ENCODE measurements at regions not wholly inside any gene's neighbourhood (a gene's known extent, or its start where the extent isn't known, plus 50 kb on each side); places are given as distances from the start of the nearest gene placed in this dataset.

DNA sequence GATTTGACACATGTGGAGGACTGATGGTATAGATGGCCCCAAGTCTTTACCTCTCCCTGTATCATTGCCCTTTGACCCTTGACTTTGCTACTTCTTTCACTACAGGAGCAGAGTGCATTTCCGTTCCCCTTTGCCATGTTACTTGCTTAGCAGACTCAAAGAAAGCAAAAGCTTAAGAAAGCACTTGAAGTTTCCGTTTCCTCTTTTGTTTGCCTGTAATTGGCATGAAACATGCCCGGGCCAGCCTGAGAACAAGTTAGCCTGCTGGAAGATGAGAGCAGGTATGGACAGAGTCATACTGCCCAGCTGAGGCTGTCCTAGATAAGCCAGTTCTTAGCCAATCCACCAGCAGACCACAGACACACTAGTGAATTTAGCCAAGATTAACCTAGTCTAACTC is 206.0 kb downstream of the BCOR start:
- in situ Hi-C loops (cut with MboI; ENCODE audit: low sequenced_read_pairs): no loop called here

DNA sequence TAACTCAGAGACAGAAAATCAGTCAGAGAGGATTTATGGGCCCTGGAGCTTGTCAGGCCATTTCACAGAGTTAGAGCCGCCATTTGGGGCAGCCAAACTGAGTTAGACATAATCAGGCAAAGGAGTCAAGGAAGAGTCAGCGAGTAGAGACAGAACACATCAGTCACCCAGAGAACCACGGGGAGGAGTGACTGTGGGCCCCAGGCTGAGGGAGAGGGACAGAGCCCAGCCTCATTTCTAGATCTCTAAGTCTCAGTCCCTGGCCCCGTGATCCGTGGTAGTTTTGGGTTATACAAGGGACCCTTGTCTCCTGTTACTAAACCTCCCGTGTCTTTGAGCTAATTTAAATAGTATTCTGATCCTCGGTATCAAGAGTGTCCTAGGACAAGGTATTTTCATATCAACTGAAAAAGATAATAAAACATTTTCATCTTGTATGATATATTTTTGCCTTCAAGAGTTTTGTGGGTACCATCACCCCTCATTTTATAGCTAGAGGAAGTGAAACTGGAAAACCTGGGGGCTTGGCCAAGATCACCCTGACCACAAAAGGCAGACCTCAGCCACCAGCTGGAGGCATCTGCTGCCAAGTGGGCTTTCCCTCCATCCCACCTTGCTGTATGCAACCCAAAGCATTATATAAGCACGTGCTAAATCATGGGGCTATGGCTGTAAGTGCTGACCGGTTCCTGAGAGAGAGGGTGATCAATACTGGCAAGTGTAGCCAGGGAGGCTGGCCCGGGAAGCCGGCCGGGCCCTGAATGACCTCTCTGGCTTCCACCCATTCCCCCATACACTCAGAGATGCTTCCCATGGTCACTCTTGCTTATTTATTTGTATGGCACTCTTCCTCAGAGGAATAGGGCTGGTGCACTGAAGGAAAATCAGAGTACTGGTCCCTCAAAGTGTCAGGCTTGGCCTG is 204.1 kb downstream of the BCOR start:
- in situ Hi-C loops (cut with MboI; ENCODE audit: low sequenced_read_pairs): no loop called here

DNA sequence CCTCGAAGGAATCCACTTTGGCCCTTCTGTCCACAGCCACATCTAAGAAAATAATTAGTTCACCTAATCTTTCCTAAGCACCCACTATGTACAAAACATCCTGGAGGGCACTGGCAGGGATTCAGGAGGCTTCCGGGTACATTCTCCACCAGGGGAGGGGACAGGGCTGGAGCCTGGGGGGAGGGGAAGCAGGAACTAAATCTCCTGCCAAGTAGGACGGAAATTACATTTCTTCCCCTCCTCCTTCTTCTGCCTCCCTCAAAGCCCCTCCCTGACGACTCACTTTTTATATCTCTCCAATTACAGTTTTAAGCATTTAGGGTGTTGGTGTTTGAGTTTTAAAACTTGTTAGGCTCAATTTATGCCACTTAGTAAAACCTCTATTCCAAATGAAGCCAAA is 203.1 kb downstream of the BCOR start:
- in situ Hi-C loops (cut with MboI; ENCODE audit: low sequenced_read_pairs): no loop called here

DNA sequence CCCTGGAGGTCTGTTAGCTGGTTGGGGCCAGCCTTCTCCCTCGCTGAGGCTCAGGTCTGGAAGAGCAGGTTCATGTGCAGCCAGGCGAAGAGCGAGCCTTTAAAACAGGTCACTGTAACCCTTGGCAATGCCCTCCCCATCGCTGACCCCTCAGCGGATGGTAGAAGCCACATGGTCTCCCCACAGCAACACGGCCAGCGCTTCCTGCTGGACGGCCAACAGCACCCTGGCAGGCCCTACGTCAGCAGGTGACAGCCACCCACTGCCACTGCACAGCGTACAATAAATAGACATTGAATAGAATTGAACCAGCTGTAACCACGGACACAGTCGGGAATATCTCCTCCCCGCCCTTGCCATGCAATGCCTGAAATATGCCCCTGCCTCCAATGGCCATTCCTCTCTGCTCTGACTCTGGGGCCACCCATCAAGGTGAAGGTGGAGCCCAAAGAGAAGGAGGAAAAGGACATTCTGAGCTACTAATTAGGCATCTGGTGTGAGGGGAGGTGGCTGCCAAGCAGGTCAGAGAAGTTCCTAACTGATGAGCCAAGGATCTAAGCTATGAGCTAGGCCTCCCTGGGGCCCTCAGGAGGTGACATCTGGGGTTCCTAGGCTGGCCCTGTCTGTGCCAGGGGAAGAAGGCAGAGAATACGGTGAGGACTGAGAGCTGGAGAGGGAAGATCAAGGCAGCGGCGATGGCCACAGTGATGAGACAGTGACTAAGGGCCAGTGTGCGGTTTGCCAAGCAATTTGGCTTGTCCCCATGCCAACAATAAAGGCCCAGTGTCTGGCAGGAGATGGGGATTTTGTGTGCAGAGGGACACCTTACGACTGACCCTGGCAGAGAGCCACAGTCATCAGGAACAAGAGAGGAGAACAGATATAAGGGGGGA is 202.3 kb downstream of the BCOR start:
- in situ Hi-C loops (cut with MboI; ENCODE audit: low sequenced_read_pairs): no loop called here

DNA sequence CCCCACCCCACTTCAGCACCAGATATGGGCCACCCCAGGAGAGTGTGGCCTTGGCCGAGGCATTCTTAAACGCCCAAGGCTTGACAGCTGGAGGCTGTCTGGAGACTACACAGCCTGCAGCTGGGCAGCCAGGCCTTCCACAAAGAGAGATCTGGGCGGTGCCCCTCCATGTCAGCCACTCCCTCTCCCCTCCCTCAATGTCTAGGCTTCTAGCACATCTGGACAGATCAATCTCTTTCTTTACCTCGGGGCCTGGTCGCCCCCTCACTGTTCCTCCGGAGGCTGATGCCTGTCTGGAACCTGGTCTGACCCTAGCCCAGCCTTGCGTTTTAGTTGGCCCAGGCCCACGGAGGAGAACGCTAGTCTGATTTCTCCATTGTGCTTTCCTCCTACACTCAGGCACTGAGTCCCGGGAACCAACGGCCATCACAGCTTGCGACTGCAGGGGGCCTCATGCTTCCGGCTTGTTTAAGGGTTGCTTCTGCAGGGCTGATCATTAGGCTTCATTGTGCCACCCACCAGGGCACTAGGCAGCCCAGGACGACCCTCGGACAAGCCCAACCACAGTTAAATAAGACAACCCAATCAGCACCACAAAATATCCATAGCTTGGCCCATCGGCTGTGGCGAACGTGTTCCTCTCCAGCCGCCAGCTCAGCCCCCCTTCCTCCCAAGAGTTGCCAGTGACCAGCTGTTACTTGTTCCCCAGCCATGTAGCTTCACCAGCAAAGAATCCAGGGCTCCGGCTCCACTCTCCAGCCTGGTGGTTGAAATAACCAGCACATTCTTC is 200.6 kb downstream of the BCOR start:
- in situ Hi-C loops (cut with MboI; ENCODE audit: low sequenced_read_pairs): no loop called here

DNA sequence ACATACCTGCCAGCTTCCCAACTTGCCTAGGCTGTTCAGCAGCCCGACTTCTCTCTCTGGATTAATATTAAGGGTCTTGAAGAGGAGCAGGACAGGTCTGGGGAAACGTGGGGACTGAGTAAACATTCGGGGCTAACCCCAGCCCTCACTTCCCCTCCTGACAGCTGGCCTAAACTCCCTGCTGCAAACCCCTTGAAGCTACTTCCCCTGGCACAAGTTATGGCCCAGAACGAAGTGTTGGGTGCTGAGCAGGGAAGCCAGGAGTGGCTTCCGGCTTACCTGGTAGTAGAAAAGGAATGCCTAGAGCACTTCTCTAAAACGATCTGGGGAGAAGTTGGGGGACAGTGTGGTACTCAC is 200.0 kb downstream of the BCOR start:
- in situ Hi-C loops (cut with MboI; ENCODE audit: low sequenced_read_pairs): no loop called here

DNA sequence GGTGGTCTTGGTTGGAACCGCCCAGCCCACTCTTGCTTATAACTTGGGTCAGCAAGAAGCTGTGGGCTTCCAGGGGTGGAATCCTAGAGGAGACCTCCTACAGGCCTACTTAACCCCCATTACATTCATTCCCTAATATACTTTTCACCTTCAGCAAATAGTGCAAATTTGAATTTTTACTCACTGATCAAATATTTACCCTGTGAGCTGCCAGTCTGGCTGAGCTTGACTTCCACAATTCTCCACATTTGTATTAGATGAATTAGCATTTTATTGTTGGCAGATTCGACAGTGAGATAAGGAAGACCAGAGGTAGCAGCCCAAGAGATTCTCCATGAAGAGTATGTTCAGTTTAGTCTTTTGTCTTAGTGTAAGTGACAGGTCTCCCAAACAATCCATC is 199.6 kb downstream of the BCOR start:
- in situ Hi-C loops (cut with MboI; ENCODE audit: low sequenced_read_pairs): no loop called here

DNA sequence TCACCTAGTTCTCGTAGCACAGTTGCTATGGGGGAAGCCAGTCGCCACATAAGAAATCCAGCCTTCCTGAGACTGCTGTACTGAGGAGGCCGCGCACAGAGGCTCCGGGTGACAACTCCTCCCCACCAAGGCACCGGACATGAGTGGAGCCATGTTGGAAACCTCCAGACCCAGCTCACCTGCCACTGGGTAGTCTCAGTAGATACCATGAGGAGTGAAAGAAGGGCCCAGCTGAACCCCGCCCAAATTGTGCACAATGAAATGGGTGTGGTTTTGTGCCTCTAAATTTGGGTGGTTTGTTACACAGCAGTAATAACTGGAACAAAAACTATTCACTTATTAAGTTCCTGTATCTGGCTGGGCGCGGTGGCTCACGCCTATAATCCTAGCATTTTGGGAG is 198.7 kb downstream of the BCOR start:
- in situ Hi-C loops (cut with MboI; ENCODE audit: low sequenced_read_pairs): no loop called here

DNA sequence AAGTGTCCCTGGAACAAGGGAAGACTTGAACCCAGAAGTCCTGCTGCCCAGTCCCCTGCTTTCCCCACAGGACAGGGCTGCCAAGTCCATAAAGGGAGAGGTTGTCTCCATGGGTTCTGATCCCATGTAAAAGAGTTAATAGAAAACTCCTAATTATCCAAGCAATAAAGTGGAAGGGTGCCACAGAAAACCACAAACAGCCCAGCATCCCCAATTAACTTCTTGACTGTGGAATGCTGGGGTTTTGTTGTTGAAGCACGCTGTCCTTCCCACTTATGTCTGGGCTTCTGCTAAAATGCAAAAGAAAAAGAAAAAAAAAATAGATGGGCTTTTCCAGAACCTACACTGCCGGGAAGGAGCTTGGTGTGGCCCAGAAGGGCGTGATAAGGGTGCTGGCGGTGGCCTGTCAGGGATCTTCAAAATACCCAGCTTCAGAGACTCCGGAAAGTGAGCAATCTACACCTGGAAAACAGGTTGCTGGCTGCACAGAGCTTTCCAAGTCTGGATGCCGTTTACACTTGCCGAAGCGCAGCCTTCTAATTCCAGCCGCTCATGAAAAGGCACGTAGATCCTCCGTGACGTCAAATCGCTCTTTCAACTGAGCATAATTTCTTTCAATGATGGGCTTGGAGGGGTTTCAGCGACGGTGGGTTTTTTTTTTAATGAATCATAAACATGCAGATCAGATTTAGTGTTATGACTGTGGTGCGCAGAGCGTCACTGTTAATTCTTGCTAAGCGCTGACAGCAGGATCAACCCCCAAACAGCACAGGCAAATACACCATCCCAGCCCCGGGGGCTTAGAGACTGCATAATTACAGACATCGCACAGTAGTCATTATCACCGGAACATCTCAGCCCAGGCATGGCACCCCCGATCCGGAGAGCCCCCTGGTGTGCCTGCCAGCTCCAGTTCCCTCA is 197.6 kb downstream of the BCOR start:
- in situ Hi-C loops (cut with MboI; ENCODE audit: low sequenced_read_pairs): no loop called here

DNA sequence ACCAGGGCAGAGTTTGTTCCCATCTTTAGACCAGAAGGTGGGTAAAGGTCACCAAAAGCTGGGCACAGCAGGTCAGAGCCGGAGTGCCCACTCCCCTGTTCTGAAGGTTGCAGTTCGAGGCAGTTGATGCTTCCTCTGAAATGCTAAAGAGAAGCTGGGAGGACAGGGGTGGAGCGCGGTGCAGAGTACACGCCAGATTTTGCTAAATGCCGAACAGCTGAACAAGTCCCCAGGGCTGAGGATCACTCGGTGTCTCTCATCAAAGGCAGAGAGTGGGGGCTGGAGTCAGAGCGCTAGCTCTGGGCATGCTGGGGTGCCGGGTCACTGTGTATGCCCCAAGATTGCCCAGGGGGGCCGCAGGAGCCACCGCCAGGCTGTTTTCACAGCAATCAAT is 197.0 kb downstream of the BCOR start:
- in situ Hi-C loops (cut with MboI; ENCODE audit: low sequenced_read_pairs): no loop called here

DNA sequence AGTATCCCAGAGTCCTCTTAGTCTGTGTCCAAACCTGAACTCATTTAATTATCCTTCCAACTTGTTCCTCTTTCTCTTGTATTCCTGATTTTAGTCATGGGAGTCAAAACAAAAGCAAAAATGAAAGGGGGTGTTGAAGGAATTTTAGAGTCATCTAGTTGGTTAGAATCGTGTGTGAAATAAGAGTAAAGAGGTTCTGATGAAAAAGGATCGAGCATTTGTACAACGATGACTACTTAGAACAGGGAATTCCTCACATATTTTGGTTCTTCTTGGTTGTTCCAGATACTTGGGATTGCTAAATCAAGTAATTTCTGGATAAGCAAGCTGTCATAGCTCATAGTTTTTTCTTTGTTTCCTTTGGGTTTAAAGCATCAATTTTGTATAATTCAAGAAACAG is 194.4 kb downstream of the BCOR start:
- in situ Hi-C loops (cut with MboI; ENCODE audit: low sequenced_read_pairs): no loop called here

DNA sequence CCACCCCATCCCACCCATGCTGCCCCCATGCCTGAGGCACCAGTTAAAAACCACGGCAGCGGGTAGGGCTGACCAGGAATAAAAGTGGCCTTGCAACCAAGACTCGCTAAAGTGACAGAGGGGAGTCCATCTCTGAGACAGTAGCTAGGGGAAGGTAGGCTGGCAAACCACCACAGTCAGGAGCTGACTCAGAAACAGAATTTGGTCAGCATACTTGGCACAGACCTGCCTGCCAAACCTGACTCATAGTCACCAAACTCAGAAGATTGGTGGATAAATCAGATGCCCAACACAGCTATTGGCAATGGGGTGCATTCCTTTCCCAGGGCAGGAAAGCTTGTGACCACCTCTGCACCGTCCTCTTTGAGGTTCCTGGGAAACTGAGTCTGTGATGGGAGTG is 193.8 kb downstream of the BCOR start:
- in situ Hi-C loops (cut with MboI; ENCODE audit: low sequenced_read_pairs): no loop called here

DNA sequence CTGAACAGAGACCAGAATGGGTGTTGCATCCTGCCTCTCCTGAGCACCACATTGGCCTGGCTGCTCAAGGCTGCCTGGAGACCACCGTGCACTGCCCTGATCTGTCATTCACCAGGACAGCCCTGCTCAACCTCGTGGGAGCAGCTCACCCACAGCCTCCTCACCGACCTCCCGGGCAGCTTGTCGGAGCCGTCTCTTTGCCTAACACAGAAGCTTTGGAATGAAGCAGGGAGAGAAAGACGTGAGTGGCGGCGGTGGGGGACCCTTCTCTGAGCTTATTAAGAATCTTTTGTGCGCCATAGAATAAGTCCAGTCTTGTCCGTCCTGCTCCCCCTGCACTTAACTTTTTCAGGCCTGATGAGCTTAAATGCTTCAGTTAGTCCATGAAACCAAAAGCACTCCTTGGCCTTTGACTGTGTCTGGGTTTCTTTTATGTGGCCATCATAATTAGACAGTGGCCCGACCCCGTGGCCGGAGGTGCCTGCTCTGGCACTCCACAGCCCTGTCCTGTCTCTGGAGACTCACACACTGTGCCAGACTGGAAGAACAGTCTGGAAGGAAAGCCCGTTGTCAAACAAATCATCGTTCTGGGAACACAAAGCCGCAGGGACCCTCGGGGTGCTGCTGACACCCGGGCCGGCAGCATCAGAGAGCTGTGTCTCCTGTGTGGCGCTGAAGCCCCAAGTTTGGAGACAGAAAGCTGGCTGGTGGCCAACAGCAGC is 192.8 kb downstream of the BCOR start:
- in situ Hi-C loops (cut with MboI; ENCODE audit: low sequenced_read_pairs): no loop called here

DNA sequence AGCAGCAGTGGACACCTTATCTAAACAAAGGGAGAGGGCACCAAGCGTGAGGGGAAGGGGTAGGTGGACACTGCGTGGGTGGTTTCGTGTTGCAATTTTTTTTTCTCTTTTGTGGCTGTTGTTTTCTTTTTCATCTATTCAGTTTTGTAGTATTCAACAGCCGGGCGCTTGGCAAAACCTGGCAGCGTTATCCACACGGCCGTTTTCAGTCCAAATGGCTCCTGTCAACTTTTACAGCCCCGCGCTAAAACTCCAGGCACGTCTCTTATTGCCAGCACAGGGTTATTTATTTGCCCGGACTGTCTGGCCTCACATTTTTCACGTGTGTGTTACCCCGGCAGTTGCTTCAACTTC is 192.2 kb downstream of the BCOR start:
- in situ Hi-C loops (cut with MboI; ENCODE audit: low sequenced_read_pairs): no loop called here

DNA sequence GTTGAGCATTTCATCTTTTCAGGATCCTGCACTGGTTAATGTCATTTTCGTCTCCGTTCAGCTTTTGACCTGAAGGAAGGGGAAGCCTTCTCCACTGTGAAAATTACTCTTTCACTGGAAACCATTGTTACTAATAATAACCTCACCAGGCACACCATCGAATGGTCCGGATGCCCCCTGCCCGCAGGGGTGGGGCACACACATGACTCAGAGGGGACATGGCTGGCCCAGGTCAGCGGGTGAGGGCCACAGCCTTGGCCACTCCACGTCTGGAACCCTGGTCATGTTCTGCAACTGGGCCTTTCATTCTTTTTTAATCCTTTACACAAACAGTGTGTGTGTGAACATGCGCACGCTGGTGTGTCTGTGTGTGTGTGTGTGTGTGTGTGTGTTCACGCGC is 191.8 kb downstream of the BCOR start:
- in situ Hi-C loops (cut with MboI; ENCODE audit: low sequenced_read_pairs): no loop called here

DNA sequence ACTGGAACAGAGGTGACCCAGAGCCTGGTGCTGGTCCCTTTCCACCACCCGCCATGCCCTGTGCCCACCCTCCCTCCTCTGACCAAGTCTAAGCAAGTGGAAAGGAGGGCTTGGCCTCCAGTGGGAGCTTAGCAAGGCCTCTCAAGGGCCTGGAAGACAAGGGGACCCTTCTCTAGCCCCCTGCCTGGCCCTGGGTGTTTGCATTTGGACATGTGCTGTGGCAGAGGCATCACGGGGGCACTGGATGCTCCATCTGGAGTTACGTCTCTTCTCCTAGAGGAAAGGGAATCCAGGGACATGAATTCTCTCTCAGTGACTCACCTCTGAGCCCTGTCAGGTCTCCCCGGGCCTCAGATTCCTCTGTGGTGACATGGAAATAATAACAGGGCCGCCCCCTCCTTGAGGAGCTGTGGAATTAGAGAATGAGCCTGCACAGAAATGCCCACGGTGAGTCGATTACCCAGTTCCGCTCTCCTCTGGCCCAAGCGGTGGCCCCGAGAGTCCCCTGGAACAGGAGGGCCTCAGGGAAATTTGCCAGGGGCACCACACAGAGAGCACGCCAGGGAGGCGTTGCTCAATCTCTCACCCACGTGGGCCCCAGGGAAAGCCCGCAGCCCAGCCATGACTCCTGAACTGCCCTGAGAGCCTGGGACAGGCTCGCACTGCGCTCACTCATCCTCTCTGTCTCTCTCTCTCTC is 189.6 kb downstream of the BCOR start:
- in situ Hi-C loops (cut with MboI; ENCODE audit: low sequenced_read_pairs): no loop called here

DNA sequence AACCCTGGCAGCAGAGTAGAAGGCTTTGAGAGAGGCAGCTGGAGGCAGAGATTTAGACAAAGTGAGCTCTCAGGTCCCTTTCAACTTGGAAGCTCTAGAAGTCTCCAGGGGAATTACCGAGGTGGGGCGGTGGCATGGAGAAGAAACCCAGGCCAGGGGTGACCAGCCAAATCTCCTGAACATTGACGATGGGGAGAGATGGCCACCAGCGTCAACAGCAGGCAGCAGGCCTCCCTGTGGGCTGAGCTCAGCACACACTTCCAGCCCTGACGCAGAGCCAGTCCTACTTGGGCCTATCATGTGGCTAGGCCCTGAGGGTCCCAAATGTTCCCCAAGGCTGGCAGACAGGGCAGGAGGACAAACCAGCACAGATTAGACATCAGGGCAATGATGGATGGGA is 187.8 kb downstream of the BCOR start:
- in situ Hi-C loops (cut with MboI; ENCODE audit: low sequenced_read_pairs): no loop called here

DNA sequence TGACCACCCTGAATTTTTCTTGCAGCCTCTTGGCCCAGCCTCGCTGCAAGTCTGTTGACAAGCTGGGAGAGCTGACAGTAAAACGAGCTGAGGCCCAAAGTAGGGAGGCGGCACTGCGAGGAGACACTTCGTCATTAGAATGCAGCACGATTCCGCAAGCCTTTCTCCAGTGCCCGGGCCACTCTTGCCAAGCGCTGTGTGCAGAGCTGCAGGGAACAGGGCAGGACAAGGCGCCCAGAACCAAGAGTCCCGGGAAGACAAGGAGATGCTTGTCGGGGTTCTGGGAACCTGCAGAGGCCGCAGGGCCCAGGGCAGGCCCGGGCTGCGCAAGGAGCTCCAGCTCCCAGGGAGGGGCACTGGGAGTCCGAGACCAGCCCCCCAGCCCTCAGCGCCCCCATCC is 187.1 kb downstream of the BCOR start:
- in situ Hi-C loops (cut with MboI; ENCODE audit: low sequenced_read_pairs): no loop called here

DNA sequence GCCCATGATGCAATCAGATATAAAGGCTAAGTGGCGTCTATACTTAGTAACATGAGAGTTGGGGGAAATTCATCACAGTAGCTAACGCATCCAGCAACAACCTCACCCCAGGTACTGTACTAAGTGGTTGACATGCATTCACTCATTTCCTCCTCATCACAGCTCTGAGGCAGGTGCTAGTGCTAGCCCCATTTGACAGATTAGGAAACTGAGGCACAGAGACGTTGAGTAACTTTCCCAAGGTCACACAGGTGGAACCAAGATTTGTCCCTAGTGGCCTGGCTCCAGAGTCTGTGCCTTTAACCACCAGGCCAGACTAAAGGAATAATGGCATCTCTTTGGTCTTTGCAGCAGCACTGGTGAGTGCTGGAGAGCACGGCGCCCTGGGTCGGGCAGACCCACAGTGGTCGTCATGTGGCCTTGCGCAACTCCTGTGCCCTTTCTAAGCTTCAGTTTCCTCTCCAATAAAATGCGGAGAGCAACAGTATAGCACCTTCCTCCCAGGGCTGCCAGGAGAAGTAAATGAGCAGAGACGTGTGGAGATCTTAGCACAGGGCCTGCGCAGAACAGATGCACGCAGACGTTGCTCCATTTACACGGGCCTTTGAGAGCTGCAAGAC is 186.4 kb downstream of the BCOR start:
- in situ Hi-C loops (cut with MboI; ENCODE audit: low sequenced_read_pairs): no loop called here
